Activated naive CD4-positive, alpha-beta T cell treated with anti-CD3 and anti-CD28 coated beads, Interleukin-2, amount 50 U/mL, for 72 hours (primary cell): ENCODE measurements at regions not wholly inside any gene's neighbourhood (a gene's known extent, or its start where the extent isn't known, plus 50 kb on each side); places are given as distances from the start of the nearest gene placed in this dataset.

Experiments
- ATAC-seq, 2 donors: fragments of 150-1000 bp; cut with Tn5 transposase; 2 replicates each; pipeline ENCODE4 v1.10.0; 2021; ENCODE audit warnings: mild to moderate bottlenecking in 2 of 2, moderate library complexity in 2 of 2
- DNase-seq, 2 donors: peaks; one replicate each; pipeline ENCODE4 v3.0.0; 2021 to 2022; ENCODE audit warnings: low spot score in 2 of 2
- H3K27ac Mint-ChIP-seq, 2 donors: one replicate each; pipeline ENCODE4 v1.8.0; 2022; ENCODE audit warnings: mild to moderate bottlenecking in 2 of 2, mixed read lengths in 2 of 2
- H3K36me3 Mint-ChIP-seq, 2 donors: one replicate each; pipeline ENCODE4 v1.8.0; 2022; ENCODE audit warnings: mixed read lengths in 2 of 2
- H3K9me3 Mint-ChIP-seq, 2 donors: one replicate each; pipeline ENCODE4 v1.8.0; 2022; ENCODE audit warnings: mixed read lengths in 2 of 2

DNA sequence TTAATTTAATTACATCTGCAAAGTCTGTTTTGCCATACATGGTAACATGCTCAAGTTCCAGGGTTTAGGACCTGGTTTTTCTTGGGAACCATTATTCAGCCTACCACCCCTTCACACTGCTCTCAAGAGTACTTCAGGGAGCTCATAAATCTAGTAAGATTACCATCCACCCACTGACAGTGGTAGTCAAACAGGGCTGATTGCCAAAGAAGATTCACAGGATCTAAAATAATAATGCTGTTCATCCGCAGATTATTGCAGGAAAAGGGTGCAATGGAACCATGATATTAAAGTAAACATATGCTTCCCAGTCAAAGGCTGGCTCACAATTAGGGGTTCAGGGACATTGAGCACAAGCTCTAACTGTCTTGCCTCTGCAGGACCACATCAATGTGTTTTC is 148.0 kb upstream of the CYRIA start:
- Mint-ChIP-seq H3K36me3 (no peaks in the 10 kb centered on the region), H3K9me3 (no peaks in the 10 kb centered on the region), H3K27ac (no peak overlapping the region)
- ATAC-seq (no peak), DNase-seq (no peak)

DNA sequence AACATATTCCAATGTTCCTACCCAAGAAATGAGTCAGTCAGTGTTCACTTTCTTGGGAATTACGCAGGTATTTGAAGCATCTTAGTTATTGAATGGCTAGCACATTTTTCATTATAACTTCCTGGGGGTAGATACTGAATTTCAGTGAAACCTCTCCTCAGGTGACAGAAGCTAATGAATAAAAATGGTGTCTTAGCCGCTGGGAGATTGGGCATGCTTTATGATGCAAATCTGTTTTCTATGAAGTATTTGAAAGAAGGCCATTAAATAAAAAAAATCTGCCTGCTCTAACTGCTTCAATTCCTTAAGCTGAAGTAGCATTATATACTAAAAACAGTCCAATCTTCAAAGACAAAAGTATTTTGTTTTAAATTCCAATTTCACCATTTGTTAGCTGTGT is 132.8 kb upstream of the CYRIA start:
- H3K9me3 Mint-ChIP-seq: no peaks in the 10 kb centered on the region
- no peak overlapping the region for H3K27ac Mint-ChIP-seq
- no peaks in the 10 kb centered on the region for H3K36me3 Mint-ChIP-seq
- ATAC-seq: no peak
- no peak for DNase-seq

DNA sequence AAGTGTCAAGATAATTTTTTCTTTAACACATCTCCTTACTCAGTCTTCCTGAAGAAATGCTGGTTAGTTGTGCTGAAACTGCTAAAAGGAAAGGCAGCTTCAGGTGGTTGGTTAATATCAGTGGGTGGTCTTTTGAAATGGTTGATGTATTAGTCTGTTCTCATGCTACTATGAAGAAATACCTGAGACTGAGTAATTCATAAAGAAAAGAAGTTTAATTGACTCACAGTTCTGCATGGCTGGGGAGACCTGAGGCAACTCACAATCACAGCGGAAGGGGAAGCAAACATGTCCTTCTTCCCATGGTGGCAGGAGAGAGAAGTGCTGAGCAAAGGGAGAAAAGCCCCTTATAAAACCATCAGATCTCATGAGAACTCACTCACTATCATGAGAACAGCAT is 125.9 kb upstream of the CYRIA start:
- Mint-ChIP-seq H3K27ac (no peak overlapping the region), H3K9me3 (no peaks in the 10 kb centered on the region), H3K36me3 (no peaks in the 10 kb centered on the region)
- ATAC-seq (no peak), DNase-seq (no peak)

DNA sequence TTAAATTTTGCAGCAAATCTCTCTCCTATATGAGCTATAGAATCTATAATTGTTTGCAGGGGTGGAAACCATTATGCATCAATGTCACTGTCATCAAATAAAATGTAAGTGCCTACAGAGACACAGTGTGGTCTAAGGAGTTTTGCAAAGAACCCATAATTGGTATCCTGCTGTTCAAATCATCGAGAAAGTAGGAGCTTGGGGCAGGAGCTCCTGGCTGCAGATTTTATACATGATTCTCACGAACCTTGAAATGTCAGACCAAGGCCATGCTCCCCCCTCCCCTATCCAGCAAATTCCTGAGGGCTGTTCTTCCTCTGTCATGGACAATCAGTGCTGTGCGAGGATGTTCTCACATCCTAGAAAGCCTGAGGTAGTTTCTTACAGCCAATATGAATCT is 119.5 kb upstream of the CYRIA start:
- DNase-seq (no peak), ATAC-seq (no peak)
- peaks cover 2 to 4% of the 10 kb centered on the region in 2 donors for H3K9me3 Mint-ChIP-seq
- no peak overlapping the region for H3K27ac Mint-ChIP-seq
- H3K36me3 Mint-ChIP-seq: no peaks in the 10 kb centered on the region

DNA sequence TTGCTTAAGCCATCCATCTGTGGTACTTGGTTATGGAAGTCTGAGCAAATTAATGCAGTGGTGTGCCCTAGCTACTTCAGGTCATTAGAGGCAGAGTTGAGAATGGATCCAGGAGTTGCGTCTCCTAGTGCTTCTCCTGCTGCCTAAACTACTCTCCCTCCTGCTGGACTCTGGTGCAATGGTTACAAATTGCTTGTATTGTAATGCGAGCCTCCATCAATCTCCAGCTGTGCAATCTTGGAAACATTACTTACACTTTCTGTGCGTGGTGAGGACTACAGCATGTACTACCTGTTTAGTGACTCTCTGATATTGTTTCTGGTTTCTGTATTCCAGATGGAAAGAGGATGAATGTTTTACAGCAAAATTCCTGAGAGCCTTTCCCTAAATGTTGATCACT is 119.0 kb upstream of the CYRIA start:
- no peaks in the 10 kb centered on the region for H3K36me3 Mint-ChIP-seq
- ATAC-seq (no peak), DNase-seq (no peak)
- no peak overlapping the region for H3K27ac Mint-ChIP-seq
- H3K9me3 Mint-ChIP-seq: peaks cover 2 to 4% of the 10 kb centered on the region in 2 donors

DNA sequence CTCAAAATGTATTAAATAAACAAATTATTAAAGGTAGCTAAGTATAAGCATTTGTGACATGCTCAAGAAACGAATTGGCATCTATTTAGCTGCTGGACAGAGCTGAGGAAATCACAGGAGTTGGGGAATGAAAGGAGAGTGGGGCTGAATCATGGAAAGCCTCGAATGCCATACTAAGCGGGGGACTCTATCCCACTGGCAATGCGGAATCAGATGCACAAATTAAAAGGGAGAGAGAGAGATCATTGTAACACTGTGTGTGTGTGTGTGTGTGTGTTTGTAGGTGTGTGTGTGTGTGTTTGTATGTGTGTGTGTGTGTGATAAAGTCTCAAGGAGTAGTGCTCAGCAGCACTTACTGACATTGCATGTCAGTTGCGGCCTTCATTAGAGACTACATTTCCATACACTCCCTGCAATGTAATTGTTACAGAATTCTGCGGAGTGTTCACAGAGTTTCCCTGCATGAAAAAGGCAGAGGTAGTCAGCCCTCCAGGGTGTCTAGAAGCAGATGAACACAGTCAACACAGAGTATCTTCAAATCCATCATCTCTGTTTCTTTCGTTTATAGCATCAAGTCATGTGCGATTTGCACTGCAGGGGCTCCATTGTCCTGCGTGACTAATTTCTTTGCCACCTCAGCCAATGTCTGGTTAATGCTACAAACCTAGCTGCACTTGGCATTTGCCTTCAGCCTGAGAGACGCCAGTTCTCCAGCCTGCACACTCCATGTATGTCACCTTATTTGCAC is 111.7 kb upstream of the CYRIA start:
- DNase-seq: no peak
- ATAC-seq: no peak
- H3K27ac Mint-ChIP-seq: no peak overlapping the region
- H3K9me3 Mint-ChIP-seq: peaks cover 2 to 4% of the 10 kb centered on the region in 2 donors
- H3K36me3 Mint-ChIP-seq: no peaks in the 10 kb centered on the region

DNA sequence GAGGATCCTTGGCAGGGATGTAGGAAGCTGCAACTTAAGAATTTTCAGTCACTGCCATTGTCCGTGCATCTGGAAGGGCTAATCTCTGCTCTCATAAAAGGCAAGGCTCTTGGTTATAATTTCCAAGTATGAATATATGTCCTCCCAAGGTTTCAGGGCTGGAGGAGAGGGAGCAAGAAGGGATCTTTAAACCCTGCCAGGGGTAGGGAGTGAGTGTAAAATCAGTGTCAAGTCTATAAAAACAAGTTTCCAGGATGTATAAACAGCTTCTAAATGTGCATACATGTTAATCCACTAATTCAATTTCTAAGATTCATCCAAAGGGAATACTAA is 110.2 kb upstream of the CYRIA start:
- H3K36me3 Mint-ChIP-seq: no peaks in the 10 kb centered on the region
- DNase-seq (no peak), ATAC-seq (no peak)
- H3K27ac Mint-ChIP-seq: no peak overlapping the region
- peaks cover 2 to 4% of the 10 kb centered on the region in 2 donors for H3K9me3 Mint-ChIP-seq

DNA sequence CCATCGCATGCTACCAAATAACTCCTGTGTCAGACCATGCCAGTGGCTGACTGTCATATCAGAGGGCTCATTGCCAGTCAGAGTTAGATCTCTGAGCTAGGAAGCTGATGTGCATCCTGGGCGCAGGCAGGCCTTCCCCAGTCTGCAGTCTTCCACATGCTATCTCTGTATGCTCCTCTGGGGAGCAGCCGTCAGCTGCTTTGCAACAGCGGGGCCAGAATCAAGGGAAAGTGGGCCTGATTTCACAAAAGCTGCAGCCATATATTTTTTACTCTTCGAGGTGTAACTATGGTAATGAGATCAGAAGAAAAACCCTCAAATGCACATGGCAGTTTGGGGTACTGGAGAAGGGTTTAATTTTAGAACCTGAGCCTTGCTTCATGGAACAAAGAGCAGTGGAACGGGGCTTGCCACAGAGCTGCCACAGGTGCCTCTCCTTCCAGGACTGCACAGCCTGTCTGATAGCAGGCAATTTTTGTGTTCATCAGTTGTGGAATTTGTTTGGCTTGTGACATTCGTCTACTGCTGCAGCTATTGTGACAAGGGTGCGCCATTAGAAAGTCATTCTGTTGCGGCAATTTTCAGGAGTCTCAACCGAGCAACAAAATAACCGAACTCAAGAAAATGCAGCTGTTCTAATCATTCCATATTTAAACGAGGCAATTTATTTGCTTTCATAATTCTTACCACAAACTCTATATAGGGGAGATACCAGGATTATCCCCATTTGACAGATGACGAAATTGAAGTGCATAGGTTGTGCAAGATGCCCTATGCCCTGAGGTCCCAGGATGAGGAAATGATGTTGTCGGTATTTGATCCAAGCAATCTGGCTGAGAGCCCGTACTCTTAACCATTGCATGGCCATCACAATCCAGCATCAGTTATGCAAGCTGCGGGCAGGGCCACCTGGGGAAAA is 109.6 kb upstream of the CYRIA start:
- no peak overlapping the region for H3K27ac Mint-ChIP-seq
- H3K9me3 Mint-ChIP-seq: peaks cover 0 to under 1% of the 10 kb centered on the region in 2 donors
- H3K36me3 Mint-ChIP-seq: no peaks in the 10 kb centered on the region
- no peak for DNase-seq
- ATAC-seq: no peak

DNA sequence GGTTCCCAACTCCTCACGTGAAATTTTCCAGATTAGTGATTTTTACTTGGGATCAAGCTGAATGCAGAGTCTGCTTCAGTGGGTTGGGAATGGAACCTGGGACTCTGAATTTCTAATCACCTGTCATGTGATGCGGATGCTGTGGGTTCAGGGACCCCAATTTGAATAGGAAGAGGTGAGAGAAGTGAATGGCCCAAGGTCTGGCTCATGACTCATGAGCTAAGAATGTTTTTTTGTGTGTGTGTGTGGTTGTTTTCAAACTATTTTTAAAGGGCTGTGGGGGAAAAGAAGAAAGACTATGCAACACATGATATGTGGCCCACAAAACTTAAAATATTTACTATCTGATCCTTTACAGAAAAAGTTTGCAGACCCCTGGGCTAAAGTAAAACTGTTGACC is 108.5 kb upstream of the CYRIA start:
- no peak for DNase-seq
- Mint-ChIP-seq H3K27ac (no peak overlapping the region), H3K9me3 (no peaks in the 10 kb centered on the region), H3K36me3 (no peaks in the 10 kb centered on the region)
- ATAC-seq: no peak

DNA sequence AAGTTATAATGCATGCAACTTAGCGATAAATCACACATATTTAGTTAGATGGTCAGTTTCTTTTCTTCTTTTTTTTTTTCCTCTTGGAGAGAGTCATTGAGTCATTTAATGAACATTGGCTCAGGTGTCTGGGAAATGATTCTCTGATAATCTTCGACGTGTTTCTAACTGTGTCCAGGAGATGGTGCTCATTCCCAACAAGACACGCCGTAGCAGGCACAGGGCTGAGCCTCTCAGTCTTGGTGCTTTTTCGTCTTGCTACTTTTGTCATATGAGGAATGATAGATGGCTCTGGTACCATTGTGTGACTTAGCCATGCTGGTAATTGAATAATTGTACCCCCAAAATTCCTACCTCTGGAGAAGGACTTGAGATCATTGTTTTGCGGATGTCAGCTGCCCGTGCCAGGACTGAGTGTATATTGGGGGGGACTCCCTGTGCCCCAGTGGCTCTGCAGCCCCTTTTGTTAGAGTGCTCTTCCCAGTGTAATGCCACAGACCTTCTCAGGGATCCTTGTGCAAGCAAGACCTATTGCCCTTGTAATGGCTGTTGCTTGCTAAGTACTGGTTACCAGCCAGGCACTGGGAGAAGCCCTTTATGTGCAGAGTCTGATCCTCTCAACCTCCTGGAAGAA is 107.6 kb upstream of the CYRIA start:
- ATAC-seq (peak in 1 of 2 donors; percentile 79), DNase-seq (peak in 1 of 2 donors; percentile 21)
- Mint-ChIP-seq H3K36me3 (no peaks in the 10 kb centered on the region), H3K27ac (no peak overlapping the region), H3K9me3 (no peaks in the 10 kb centered on the region)

DNA sequence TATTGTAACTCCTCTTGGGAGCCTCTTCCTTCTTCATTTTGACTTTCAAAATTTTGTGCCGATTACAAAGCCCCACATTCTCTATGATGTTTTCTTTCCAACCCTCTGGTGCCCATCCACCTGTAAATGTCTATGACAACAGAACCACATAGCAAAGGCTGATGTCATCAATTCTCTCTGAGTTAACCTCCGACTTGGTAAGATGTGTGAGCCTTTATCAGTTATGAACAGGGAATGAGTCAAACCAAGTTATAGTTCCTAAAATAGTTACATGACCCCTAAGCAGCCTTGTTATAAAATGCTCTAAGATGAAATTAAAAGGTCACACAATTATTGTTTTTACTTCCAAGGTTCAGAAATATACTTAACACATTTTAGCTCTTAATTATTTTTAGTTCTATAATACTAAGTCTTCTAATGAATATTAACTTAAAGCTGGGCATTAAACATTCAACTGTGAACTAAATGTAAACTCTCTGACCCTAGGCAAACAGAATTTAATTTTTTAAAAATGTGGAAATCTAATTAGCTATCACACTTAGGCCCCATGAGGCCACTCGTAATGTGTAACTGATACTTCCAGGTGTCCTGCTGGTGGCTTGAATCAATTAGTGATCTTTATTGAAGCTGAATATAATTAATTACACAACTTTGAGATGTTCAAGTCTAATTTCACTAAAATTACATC is 102.3 kb upstream of the CYRIA start:
- DNase-seq (no peak), ATAC-seq (no peak)
- Mint-ChIP-seq H3K36me3 (no peaks in the 10 kb centered on the region), H3K9me3 (no peaks in the 10 kb centered on the region), H3K27ac (no peak overlapping the region)

DNA sequence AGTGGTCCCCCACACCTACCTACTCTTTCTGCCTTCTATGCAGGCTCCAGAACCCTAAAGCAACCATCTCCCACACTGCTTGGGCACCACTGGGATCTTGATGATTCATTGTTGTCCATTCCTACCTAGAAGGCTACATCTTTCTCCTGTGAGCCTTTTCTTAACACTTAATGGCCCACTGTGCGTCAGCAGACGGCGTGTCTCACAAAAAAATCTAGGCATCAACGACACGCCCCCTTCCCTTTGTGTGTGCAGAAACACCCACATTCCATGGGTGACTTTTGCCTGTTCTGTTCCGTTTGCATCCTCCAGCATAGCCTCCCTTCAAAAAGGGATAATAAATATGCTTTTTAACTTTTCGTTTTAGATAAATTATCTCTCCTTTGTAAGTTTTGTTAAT is 99.7 kb upstream of the CYRIA start:
- ATAC-seq: no peak
- no peak for DNase-seq
- H3K36me3 Mint-ChIP-seq: no peaks in the 10 kb centered on the region
- H3K27ac Mint-ChIP-seq: no peak overlapping the region
- H3K9me3 Mint-ChIP-seq: no peaks in the 10 kb centered on the region

DNA sequence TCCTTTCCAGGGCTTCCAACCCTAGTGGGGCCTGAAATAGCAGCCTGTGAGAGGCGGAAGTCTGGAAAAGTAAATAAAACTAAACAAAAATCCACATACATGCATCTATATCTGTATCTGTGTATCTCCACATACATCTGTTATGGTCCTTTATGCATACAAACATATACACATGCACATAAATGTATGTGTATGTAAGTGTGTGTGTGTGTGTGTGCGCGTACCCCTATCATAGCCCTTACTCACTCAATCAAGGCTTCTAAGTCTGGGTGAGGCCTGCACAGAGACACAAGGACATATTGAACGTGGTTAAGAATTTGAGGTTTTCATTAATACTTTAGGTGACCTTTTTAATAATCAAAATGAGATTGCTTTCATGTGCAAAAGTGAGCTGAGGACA is 98.9 kb upstream of the CYRIA start:
- ATAC-seq: no peak
- DNase-seq: no peak
- H3K9me3 Mint-ChIP-seq: no peaks in the 10 kb centered on the region

DNA sequence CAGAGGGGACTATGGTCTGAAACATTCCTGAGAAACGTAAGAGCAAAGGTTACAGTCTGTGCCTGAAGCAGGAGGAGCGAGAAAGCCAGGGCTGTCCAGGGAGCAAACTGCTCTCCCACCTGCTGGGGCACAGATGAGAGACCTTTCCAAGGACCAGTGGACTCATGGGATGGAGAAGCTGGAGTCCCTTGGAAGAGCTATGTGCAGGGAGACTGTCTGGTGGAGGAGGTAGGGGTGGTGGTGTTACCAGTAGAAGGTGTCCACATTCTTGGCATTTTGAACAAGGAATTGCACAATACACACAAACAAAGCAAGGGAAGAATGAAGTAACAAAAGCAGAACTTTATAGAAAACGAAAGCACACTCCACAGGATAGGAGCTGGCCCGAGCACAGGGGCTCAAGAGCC is 97.9 kb upstream of the CYRIA start:
- Mint-ChIP-seq H3K27ac (no peak overlapping the region), H3K9me3 (no peaks in the 10 kb centered on the region), H3K36me3 (no peaks in the 10 kb centered on the region)
- DNase-seq: no peak
- ATAC-seq: no peak

More for the DNA sequence above, 98.9 kb upstream of the CYRIA start:
- no peak overlapping the region for H3K27ac Mint-ChIP-seq
- no peaks in the 10 kb centered on the region for H3K36me3 Mint-ChIP-seq

DNA sequence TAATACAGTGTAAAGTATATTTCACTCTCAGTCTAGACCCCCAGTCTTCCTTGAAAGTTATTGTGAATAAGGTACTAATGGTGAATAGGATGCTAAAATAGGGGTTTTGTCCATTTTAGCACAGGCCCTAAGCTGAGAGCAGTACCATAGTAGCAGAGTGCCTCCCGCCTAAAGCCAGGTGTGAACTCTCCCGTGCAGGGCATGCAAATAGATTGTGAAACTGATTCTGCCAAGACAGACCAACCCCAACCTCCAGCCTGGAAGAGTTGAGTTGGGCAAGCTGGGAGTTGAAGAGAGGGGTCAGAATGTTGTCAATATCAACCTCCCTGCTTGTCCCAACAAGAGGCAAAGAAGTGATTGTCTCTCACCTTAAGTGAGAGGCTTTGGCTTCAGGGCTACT is 97.4 kb upstream of the CYRIA start:
- DNase-seq (no peak), ATAC-seq (no peak)
- Mint-ChIP-seq H3K27ac (no peak overlapping the region), H3K9me3 (no peaks in the 10 kb centered on the region), H3K36me3 (no peaks in the 10 kb centered on the region)

DNA sequence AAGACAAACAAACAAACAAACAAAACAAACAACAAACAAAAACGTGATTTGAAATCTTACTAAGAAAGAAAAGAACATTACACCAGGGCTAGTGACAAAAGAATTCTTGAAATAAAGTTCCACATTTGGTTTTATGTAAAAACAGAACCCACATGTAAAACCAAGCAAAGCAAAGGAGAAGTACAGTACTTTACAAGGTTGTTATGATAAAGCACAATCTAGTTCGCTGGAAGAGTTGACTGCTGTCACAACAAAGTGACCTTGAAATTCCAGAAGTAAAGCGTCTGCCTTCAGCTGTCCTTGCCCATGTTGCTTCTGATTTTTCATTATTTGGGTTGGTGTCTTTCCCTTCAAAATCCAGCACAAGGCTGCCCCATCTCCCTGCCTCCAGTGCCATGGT is 94.8 kb upstream of the CYRIA start:
- no peaks in the 10 kb centered on the region for H3K36me3 Mint-ChIP-seq
- H3K27ac Mint-ChIP-seq: no peak overlapping the region
- ATAC-seq (no peak), DNase-seq (no peak)
- no peaks in the 10 kb centered on the region for H3K9me3 Mint-ChIP-seq
